Stomach (tissue), 8 donors: ENCODE measurements at regions not wholly inside any gene's neighbourhood (a gene's known extent, or its start where the extent isn't known, plus 50 kb on each side); places are given as distances from the start of the nearest gene placed in this dataset.

Source experiments
- DNase-seq, 2 donors: peaks; one replicate each; pipeline versions ENCODE4 v3.0.0 to v3.0.0-alpha.2; 2013 to 2019
- H3K27ac ChIP-seq, 5 donors: fragments of 200-600 bp in 4 of 5; sonication (generic) in 4 of 5; one replicate each; pipeline ENCODE4 v1.5.1; 2013 to 2019; ENCODE audit warnings: mild to moderate bottlenecking in 1 of 5, moderate library complexity in 1 of 5
- H3K27me3 ChIP-seq, 3 donors: fragments of 200-600 bp; sonication (generic); one replicate each; pipeline ENCODE4 v1.5.1; 2017 to 2019; ENCODE audit warnings: mixed run types in 1 of 3
- H3K36me3 ChIP-seq, 4 donors: fragments of 200-600 bp; sonication (generic); 1 replicate in 3 of 4; 2 replicates in 1 of 4; pipeline ENCODE4 v1.5.1; 2016 to 2019
- H3K4me1 ChIP-seq, 4 donors: fragments of 200-600 bp; sonication (generic); one replicate each; pipeline ENCODE4 v1.5.1; 2016 to 2019
- H3K4me3 ChIP-seq, 4 donors: fragments of 200-600 bp; sonication (generic) in 3 of 4; one replicate each; pipeline ENCODE4 v1.5.1; 2016 to 2019; ENCODE audit warnings: mild to moderate bottlenecking in 1 of 4
- H3K9me3 ChIP-seq, 4 donors: fragments of 200-600 bp; sonication (generic); one replicate each; pipeline ENCODE4 v1.5.1; 2016 to 2019
- CTCF ChIP-seq, 7 experiments: fragments of 450-650 bp in 4 of 7; fragments of 200-600 bp in 3 of 7; sonication (generic) in 3 of 7; IDR thresholded peaks; one replicate each; pipeline ENCODE4 v1.5.1; 2016 to 2019; ENCODE audit warnings: antibody characterized with exemption in 7 of 7, control low read depth in 2 of 7, mild to moderate bottlenecking in 1 of 7
- EP300 ChIP-seq: sonication (generic); formaldehyde crosslinking; IDR thresholded peaks from one replicate; pipeline ENCODE4 v1.6.1; 2017; ENCODE audit warnings: antibody characterized with exemption
- POLR2A ChIP-seq, 4 donors: fragments of 450-650 bp; IDR thresholded peaks; one replicate each; pipeline ENCODE4 v1.6.1; 2016; ENCODE audit warnings: antibody characterized with exemption in 4 of 4, control low read depth in 2 of 4, mild to moderate bottlenecking in 1 of 4, moderate library complexity in 1 of 4
- POLR2AphosphoS5 ChIP-seq, 3 donors: sonication (generic); formaldehyde crosslinking; IDR thresholded peaks; one replicate each; pipeline ENCODE4 v1.6.1; 2016; ENCODE audit warnings: antibody characterized with exemption in 3 of 3
- WGBS, 5 donors: extraction: QIAGEN DNeasy Blood & Tissue Kit in 3 of 5; methylation state at CpG; one replicate each; pipeline versions ENCODE4 v1.1.5 to v1.1.7; 2013 to 2018; 5-methylcytosine and 5-hydroxymethylcytosine counted together
- intact Hi-C: fragments of 100-400 bp; cut with DNase I; formaldehyde crosslinking; loops from one replicate; pipeline ENCODE4 v1.15.1; 2023; ENCODE audit warnings: low total_unique reads
- donor health status: healthy with polysubstance abuse.
- donor health status: Bipolar disorder and iron deficiency.
- donor health status: healthy.

- Histone ChIP-seq H3K27ac (no peak overlapping the region), H3K27me3 (no peaks in the 10 kb centered on the region), H3K4me3 (no peak overlapping the region), H3K36me3 (no peaks in the 10 kb centered on the region), H3K9me3 (peaks cover 0 to 6% (median 0%) of the 10 kb centered on the region in 4 donors), H3K4me1 (no peaks in the 10 kb centered on the region)
- TF ChIP-seq POLR2AphosphoS5 (IDR thresholded peaks at IDR 0.05) (no peak), POLR2A (IDR thresholded peaks at IDR 0.05) (no peak)
- DNase-seq: peak in 1 of 2 donors; percentile 3
- WGBS, 5 donors: 44 to 61% (median 54%) methylated on average over 2 of the region's 2 CpGs
- intact Hi-C loops: no loop called here
Observed at GRCh38 chr4:106707776-106708463, 328.2 kb downstream of the DKK2 start.

- Histone ChIP-seq H3K27me3 (no peaks in the 10 kb centered on the region), H3K27ac (no peak overlapping the region), H3K9me3 (peaks cover 0 to 7% (median 0%) of the 10 kb centered on the region in 4 donors), H3K36me3 (no peaks in the 10 kb centered on the region), H3K4me3 (no peak overlapping the region), H3K4me1 (no peaks in the 10 kb centered on the region)
- WGBS, 5 donors: 69 to 78% (median 73%) methylated on average over 6 of the region's 6 CpGs
- intact Hi-C loops: no loop called here
- DNase-seq: no peak
- TF ChIP-seq CTCF (IDR thresholded peaks at IDR 0.05): no peak
- TF ChIP-seq EP300: no peak
- no peak for TF ChIP-seq POLR2A (IDR thresholded peaks at IDR 0.05)
- TF ChIP-seq POLR2AphosphoS5 (IDR thresholded peaks at IDR 0.05): no peak
Observed at GRCh38 chr4:106704253-106704870, 331.8 kb downstream of the DKK2 start.

- intact Hi-C loops: no loop called here
- H3K36me3 ChIP-seq: no peaks in the 10 kb centered on the region
- H3K27ac ChIP-seq: no peak overlapping the region
- no peak for TF ChIP-seq POLR2AphosphoS5 (IDR thresholded peaks at IDR 0.05)
- no peak for TF ChIP-seq CTCF (IDR thresholded peaks at IDR 0.05)
- no peak for TF ChIP-seq EP300
- no peak for TF ChIP-seq POLR2A (IDR thresholded peaks at IDR 0.05)
- WGBS, 5 donors: 72 to 88% (median 83%) methylated on average over 2 of the region's 2 CpGs
- H3K4me3 ChIP-seq: no peak overlapping the region
- peaks cover 0 to 7% (median 0%) of the 10 kb centered on the region in 4 donors for H3K9me3 ChIP-seq
- no peaks in the 10 kb centered on the region for H3K4me1 ChIP-seq
- no peak for DNase-seq
- no peaks in the 10 kb centered on the region for H3K27me3 ChIP-seq
Observed at GRCh38 chr4:106700321-106700720, 331.7 kb upstream of the GIMD1 start.

GRCh38 chr4:106698621-106699195, 330.1 kb upstream of the GIMD1 start:
- H3K9me3 ChIP-seq: peaks cover 0 to 12% (median 0%) of the 10 kb centered on the region in 4 donors
- no peak for DNase-seq
- 50 to 66% (median 54%) methylated on average over 1 of the region's 1 CpG for WGBS, 5 donors
- no peaks in the 10 kb centered on the region for H3K4me1 ChIP-seq
- no peaks in the 10 kb centered on the region for H3K36me3 ChIP-seq
- H3K27ac ChIP-seq: no peak overlapping the region
- TF ChIP-seq CTCF (IDR thresholded peaks at IDR 0.05) (no peak), POLR2AphosphoS5 (IDR thresholded peaks at IDR 0.05) (no peak), POLR2A (IDR thresholded peaks at IDR 0.05) (no peak), EP300 (no peak)
- H3K27me3 ChIP-seq: no peaks in the 10 kb centered on the region
- no peak overlapping the region for H3K4me3 ChIP-seq
- intact Hi-C loops: no loop called here
